RWPE2 (cell line): ENCODE measurements at regions not wholly inside any gene's neighbourhood (a gene's known extent, or its start where the extent isn't known, plus 50 kb on each side); places are given as distances from the start of the nearest gene placed in this dataset.
A peak's percentile ranks its signal among the peaks of the same experiment; 100 is the strongest.

Experiments used
- ATAC-seq: fragments of 200-7000 bp; cut with Tn5 transposase; 3 replicates; pipeline ENCODE4 v1.9.1; 2021; ENCODE audit warnings: low read depth
- DNase-seq: peaks from one replicate; pipeline ENCODE4 v3.0.0-alpha.2; 2020; ENCODE audit warnings: low spot score
- H3K27ac ChIP-seq: fragments of 450-650 bp; 2 replicates; pipeline ENCODE4 v1.5.1; 2017; ENCODE audit warnings: mild to moderate bottlenecking; ENCODE audit not compliant: poor library complexity, severe bottlenecking
- H3K27me3 ChIP-seq: fragments of 250-450 bp; sonication (Bioruptor Pico); 2 replicates; pipeline ENCODE4 v1.5.1; 2021; ENCODE audit warnings: mild to moderate bottlenecking, moderate library complexity; ENCODE audit not compliant: insufficient read depth, poor library complexity, severe bottlenecking
- H3K36me3 ChIP-seq: fragments of 250-450 bp; sonication (Bioruptor Pico); 2 replicates; pipeline ENCODE4 v1.5.1; 2020; ENCODE audit warnings: low read depth, mild to moderate bottlenecking, moderate library complexity
- H3K4me1 ChIP-seq: fragments of 250-450 bp; sonication (Bioruptor Pico); 2 replicates; pipeline ENCODE4 v1.5.1; 2021; ENCODE audit warnings: mild to moderate bottlenecking, moderate library complexity; ENCODE audit not compliant: insufficient read depth, poor library complexity, severe bottlenecking
- H3K4me3 ChIP-seq: fragments of 250-450 bp; sonication (Bioruptor Pico); 2 replicates; pipeline ENCODE4 v1.5.1; 2021; ENCODE audit warnings: mild to moderate bottlenecking, moderate library complexity; ENCODE audit not compliant: severe bottlenecking
- H3K9me3 ChIP-seq: fragments of 250-450 bp; sonication (Bioruptor Pico); 2 replicates; pipeline ENCODE4 v1.5.1; 2021; ENCODE audit warnings: mild to moderate bottlenecking, moderate library complexity; ENCODE audit not compliant: severe bottlenecking
- CTCF ChIP-seq: fragments of 450-650 bp; IDR thresholded peaks from one replicate; pipeline ENCODE4 v1.5.1; 2017; ENCODE audit warnings: mild to moderate bottlenecking, moderate library complexity; ENCODE audit not compliant: poor library complexity, severe bottlenecking

DNA sequence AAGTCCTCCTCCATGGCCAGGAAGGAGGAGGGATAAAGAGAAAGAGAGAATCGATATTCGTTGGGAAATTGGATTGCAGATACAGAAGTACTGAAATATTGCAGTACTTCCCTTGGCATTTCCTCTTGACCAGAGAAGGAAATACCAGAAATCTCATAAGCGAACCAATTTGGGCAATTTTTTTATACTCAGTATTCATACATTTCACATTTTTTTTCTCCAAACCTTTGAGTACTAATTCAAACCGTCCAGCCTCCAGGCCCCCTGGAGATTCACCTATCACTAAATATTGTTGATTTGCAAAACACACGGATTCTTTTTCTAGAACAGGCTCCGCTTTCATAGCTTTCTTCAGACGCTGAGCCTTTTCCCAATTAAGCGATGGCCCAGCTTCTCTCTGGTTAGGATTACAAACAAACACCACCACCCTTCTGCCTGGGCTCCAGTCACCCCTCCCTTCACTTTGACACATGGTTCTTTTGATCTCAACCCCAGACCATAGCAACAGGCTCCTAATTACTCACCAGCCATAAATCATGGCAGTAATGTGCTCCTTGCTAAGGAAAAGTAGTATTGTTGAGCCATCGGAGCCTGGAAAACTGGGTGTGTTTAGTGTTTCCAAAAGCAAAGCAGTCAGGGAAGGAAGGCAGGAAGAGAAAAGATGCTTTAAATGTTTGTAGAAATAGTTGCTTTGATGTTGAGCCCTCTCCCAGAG is 138.4 kb upstream of the CCDC68 start:
- Histone ChIP-seq H3K36me3 (no peaks in the 10 kb centered on the region), H3K27ac (peak overlapping the region; percentile 6), H3K9me3 (no peaks in the 10 kb centered on the region), H3K27me3 (no peaks in the 10 kb centered on the region), H3K4me1 (peaks cover 21% of the 10 kb centered on the region), H3K4me3 (no peak overlapping the region)
- peak; percentile 64 for ATAC-seq
- no peak for TF ChIP-seq CTCF
- no peak for DNase-seq

GRCh38 chr18:55096263-55096951 is 137.1 kb upstream of the CCDC68 start:
- Histone ChIP-seq H3K4me3 (no peak overlapping the region), H3K9me3 (no peaks in the 10 kb centered on the region), H3K36me3 (no peaks in the 10 kb centered on the region), H3K27ac (no peak overlapping the region), H3K27me3 (no peaks in the 10 kb centered on the region), H3K4me1 (peaks cover 18% of the 10 kb centered on the region)
- peak; percentile 75 for TF ChIP-seq CTCF
- DNase-seq (no peak), ATAC-seq (peak; percentile 80)

DNA sequence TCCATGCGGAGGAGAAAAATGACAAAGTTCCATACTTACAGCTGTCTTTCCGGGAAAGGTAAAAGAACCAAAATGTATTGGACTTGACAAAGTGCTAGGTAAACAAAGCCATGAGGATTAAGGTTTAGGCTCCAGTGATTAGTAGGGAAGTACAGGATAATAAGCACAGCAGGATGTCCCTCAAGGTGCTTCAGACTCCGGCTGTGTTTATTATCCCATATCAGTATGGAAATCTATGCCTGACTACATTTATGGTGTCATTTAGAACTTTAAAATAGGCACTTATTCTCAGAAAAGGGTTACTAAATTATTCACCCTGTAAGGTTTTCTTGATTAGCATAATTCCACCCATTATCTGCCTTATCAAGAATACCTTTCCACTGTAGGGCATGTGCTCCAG is 136.3 kb upstream of the CCDC68 start:
- H3K4me1 ChIP-seq = peaks cover 11% of the 10 kb centered on the region
- no peaks in the 10 kb centered on the region for H3K36me3 ChIP-seq
- H3K4me3 ChIP-seq = no peak overlapping the region
- TF ChIP-seq CTCF = no peak
- no peak for ATAC-seq
- H3K27ac ChIP-seq = no peak overlapping the region
- no peaks in the 10 kb centered on the region for H3K9me3 ChIP-seq
- no peaks in the 10 kb centered on the region for H3K27me3 ChIP-seq
- DNase-seq = no peak

GRCh38 chr18:55093808-55094207 is 134.5 kb upstream of the CCDC68 start:
- Histone ChIP-seq H3K27me3 (no peaks in the 10 kb centered on the region), H3K9me3 (no peaks in the 10 kb centered on the region), H3K4me3 (no peak overlapping the region), H3K36me3 (no peaks in the 10 kb centered on the region), H3K27ac (no peak overlapping the region), H3K4me1 (peaks cover 6% of the 10 kb centered on the region)
- no peak for TF ChIP-seq CTCF
- ATAC-seq (no peak), DNase-seq (no peak)

GRCh38 chr18:55093295-55093694 is 134.0 kb upstream of the CCDC68 start:
- DNase-seq (no peak), ATAC-seq (no peak)
- Histone ChIP-seq H3K4me1 (peaks cover 6% of the 10 kb centered on the region), H3K27me3 (no peaks in the 10 kb centered on the region), H3K36me3 (no peaks in the 10 kb centered on the region), H3K4me3 (no peak overlapping the region), H3K27ac (no peak overlapping the region), H3K9me3 (no peaks in the 10 kb centered on the region)
- TF ChIP-seq CTCF = no peak
